Caco-2 (cell line): ENCODE measurements at regions not wholly inside any gene's neighbourhood (a gene's known extent, or its start where the extent isn't known, plus 50 kb on each side); places are given as distances from the start of the nearest gene placed in this dataset.

Source experiments
- BruUV-seq: library from RNA; stranded (reverse); fragments of 400-500 nt; replicated peaks from 2 replicates; lab custom pipeline; 2021; lab: Mats Ljungman, UMichigan
- CTCF ChIA-PET: fragments of 300-600 bp; sonication (Branson Sonifier 250); formaldehyde crosslinking; loops from one replicate; lab custom pipeline; 2022; ENCODE audit warnings: antibody characterized with exemption; lab: Charles Lee
- POLR2A ChIA-PET: fragments of 300-600 bp; sonication (Branson Sonifier 250); formaldehyde crosslinking; loops from one replicate; lab custom pipeline; 2022; ENCODE audit warnings: antibody characterized with exemption; lab: Charles Lee
- DNase-seq, 2 experiments: peaks; one replicate each; pipeline versions ENCODE4 v3.0.0 to v3.0.0-alpha.2; 2020 to 2022
- H3K27me3 ChIP-seq: replicated peaks from 2 replicates; pipeline ENCODE4 v1.6.0; 2011; ENCODE audit warnings: low read length; ENCODE audit not compliant: control insufficient read depth, insufficient read depth
- H3K36me3 ChIP-seq: 2 replicates; pipeline ENCODE4 v1.5.1; 2011; ENCODE audit warnings: low read length; ENCODE audit not compliant: control insufficient read depth, insufficient read depth
- H3K4me1 ChIP-seq: fragments of 250-450 bp; sonication (Bioruptor Pico); 2 replicates; pipeline ENCODE4 v1.5.1; 2020; ENCODE audit warnings: mild to moderate bottlenecking
- H3K4me3 ChIP-seq: 2 replicates; pipeline ENCODE4 v1.5.1; 2011; ENCODE audit warnings: low read depth, mild to moderate bottlenecking, control low read depth, low read length
- H3K9me3 ChIP-seq: fragments of 250-450 bp; sonication (Bioruptor Pico); 2 replicates; pipeline ENCODE4 v1.5.1; 2020; ENCODE audit warnings: mild to moderate bottlenecking, moderate library complexity
- H3K27ac Mint-ChIP-seq: one replicate; pipeline ENCODE4 v1.8.0; 2022; ENCODE audit warnings: mixed read lengths; ENCODE audit not compliant: unreplicated experiment
- H3K27me3 Mint-ChIP-seq: one replicate; pipeline ENCODE4 v1.8.0; 2022; ENCODE audit warnings: mixed read lengths; ENCODE audit not compliant: insufficient read depth, unreplicated experiment
- H3K36me3 Mint-ChIP-seq: one replicate; pipeline ENCODE4 v1.8.0; 2022; ENCODE audit warnings: mild to moderate bottlenecking, mixed read lengths; ENCODE audit not compliant: insufficient read depth, unreplicated experiment
- H3K4me1 Mint-ChIP-seq: one replicate; pipeline ENCODE4 v1.8.0; 2022; ENCODE audit warnings: low read depth, mixed read lengths; ENCODE audit not compliant: unreplicated experiment
- H3K4me3 Mint-ChIP-seq: one replicate; pipeline ENCODE4 v1.8.0; 2022; ENCODE audit warnings: mild to moderate bottlenecking, moderate library complexity, mixed read lengths; ENCODE audit not compliant: unreplicated experiment
- H3K9me3 Mint-ChIP-seq: one replicate; pipeline ENCODE4 v1.8.0; 2022; ENCODE audit warnings: mixed read lengths; ENCODE audit not compliant: unreplicated experiment
- intact Hi-C: fragments of 100-400 bp; cut with micrococcal nuclease; formaldehyde crosslinking; loops from one replicate; pipeline ENCODE4 v1.10.0; 2022; ENCODE audit not compliant: unreplicated experiment
- TF ChIP-seq, protein P1 (sequence below), 2 experiments: fragments of 200-600 bp in 1 of 2; IDR thresholded peaks; 1 replicate in 1 of 2; 2 replicates in 1 of 2; pipeline versions ENCODE4 v1.5.1 to v1.8.0; 2011 to 2022; ENCODE audit warnings: antibody characterized with exemption in 1 of 2, control low read depth in 1 of 2, inconsistent platforms in 1 of 2, low read depth in 1 of 2, low read length in 1 of 2, mild to moderate bottlenecking in 1 of 2, moderate library complexity in 1 of 2; ENCODE audit not compliant: insufficient read depth in 1 of 2, severe bottlenecking in 1 of 2, unreplicated experiment in 1 of 2

DNA sequence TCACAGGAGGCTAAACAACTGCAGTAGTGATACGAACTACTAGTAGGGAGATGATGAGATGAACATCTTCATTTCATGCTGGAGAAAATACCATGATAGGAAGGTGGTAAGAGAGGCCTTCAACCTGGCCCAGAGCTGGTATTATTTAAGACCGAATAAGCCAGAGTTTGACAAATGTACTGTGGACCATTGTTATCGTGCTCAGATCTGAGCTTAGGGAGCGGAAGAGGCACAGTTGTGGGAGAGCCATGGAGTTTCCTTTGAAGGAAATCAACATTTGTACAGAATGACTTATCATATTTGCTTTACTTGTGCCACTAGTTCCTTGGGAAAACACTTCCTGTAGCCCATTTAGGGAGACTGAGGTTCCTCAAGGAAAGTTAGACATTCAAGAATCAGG, 260.6 kb upstream of the TNP1 start:
- POLR2A ChIA-PET, result no interaction called here
- no peaks in the 10 kb centered on the region for H3K4me1 Mint-ChIP-seq
- no peaks in the 10 kb centered on the region for H3K9me3 Mint-ChIP-seq
- no peak overlapping the region for H3K27ac Mint-ChIP-seq
- Histone ChIP-seq H3K9me3 (no peaks in the 10 kb centered on the region), H3K4me1 (no peaks in the 10 kb centered on the region), H3K4me3 (no peak overlapping the region), H3K27me3 (no peaks in the 10 kb centered on the region; the same call in 1 of the 2 replicates), H3K36me3 (no peaks in the 10 kb centered on the region)
- TF ChIP-seq, protein P1, sequence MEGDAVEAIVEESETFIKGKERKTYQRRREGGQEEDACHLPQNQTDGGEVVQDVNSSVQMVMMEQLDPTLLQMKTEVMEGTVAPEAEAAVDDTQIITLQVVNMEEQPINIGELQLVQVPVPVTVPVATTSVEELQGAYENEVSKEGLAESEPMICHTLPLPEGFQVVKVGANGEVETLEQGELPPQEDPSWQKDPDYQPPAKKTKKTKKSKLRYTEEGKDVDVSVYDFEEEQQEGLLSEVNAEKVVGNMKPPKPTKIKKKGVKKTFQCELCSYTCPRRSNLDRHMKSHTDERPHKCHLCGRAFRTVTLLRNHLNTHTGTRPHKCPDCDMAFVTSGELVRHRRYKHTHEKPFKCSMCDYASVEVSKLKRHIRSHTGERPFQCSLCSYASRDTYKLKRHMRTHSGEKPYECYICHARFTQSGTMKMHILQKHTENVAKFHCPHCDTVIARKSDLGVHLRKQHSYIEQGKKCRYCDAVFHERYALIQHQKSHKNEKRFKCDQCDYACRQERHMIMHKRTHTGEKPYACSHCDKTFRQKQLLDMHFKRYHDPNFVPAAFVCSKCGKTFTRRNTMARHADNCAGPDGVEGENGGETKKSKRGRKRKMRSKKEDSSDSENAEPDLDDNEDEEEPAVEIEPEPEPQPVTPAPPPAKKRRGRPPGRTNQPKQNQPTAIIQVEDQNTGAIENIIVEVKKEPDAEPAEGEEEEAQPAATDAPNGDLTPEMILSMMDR (IDR thresholded peaks at IDR 0.05; ENCODE audit: insufficient read depth in 1 of 2, low read depth in 1 of 2, low read length in 1 of 2, severe bottlenecking in 1 of 2, unreplicated experiment in 1 of 2), result no peak
- CTCF ChIA-PET, result no interaction called here
- no peak for DNase-seq
- intact Hi-C loops, result no loop called here
- H3K4me3 Mint-ChIP-seq, result no peak overlapping the region
- peaks cover 16% of the 10 kb centered on the region for H3K27me3 Mint-ChIP-seq
- H3K36me3 Mint-ChIP-seq, result no peaks in the 10 kb centered on the region
- no TSS peak for BruUV-seq

DNA sequence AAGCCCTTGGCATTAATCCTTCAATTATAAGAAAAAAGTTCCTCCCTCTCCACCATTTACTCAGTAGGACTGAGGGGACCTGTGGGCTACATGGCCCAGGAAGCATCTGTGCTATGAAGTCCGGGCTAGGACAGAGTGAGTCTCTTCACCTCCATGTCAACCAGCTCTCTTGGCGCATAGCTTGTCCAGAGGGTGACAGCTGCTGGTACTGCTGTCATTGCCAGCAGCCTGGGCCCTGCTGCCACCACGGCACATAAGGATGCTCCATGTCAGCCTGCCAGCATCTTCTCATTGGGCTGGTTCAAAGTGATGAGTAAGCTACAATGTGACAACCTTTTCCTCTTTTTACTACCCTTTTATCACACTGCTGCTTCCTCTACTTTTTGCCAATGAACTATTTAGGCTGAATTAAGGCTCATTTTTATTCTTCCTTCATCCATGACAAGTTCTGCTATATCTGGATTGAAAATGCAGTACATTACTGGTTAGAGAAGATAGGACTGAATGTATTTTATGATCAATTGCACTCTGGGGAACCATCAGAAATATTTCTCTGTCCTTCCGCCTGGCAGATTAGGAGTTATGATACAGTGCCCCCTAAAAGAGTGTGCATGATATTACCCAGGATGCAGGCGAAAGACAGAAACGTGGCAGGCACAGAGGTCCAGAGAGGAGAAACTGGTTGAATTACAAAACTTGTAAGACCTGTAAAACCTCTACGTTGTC, 258.9 kb upstream of the TNP1 start:
- no peak overlapping the region for H3K4me3 Mint-ChIP-seq
- H3K4me1 Mint-ChIP-seq, result no peaks in the 10 kb centered on the region
- TF ChIP-seq, protein P1 (IDR thresholded peaks at IDR 0.05; ENCODE audit: insufficient read depth in 1 of 2, low read depth in 1 of 2, low read length in 1 of 2, severe bottlenecking in 1 of 2, unreplicated experiment in 1 of 2), result no peak
- Histone ChIP-seq H3K4me3 (no peak overlapping the region), H3K9me3 (no peaks in the 10 kb centered on the region), H3K4me1 (no peaks in the 10 kb centered on the region), H3K27me3 (no peaks in the 10 kb centered on the region; the same call in 1 of the 2 replicates), H3K36me3 (no peaks in the 10 kb centered on the region)
- H3K36me3 Mint-ChIP-seq, result no peaks in the 10 kb centered on the region
- intact Hi-C loops, result no loop called here
- peaks cover 9% of the 10 kb centered on the region for H3K27me3 Mint-ChIP-seq
- BruUV-seq, result no TSS peak
- H3K27ac Mint-ChIP-seq, result no peak overlapping the region
- ChIA-PET POLR2A (no interaction called here), CTCF (no interaction called here)
- no peak for DNase-seq
- no peaks in the 10 kb centered on the region for H3K9me3 Mint-ChIP-seq

DNA sequence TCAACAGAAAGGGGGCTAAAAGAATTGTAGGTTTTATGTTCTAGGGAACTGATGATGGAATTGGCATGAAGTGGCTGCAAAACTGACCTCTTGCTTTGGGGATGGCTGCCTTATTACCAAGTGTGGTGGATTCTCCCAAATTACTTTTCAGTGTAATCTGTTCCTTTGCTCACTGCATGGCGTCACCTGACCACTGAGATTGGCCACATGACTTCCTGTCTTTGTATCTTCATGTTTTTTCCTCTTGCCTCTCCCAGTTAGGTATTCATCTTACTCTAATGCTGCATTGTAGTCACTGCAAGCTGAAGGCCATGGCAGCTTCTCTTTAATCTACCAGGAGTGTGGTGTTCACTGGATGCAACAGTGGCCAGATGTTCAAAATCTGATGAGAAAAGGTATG, 257.7 kb upstream of the TNP1 start:
- no peaks in the 10 kb centered on the region for H3K9me3 ChIP-seq
- no peaks in the 10 kb centered on the region; the same call in 1 of the 2 replicates for H3K27me3 ChIP-seq
- peaks cover 5% of the 10 kb centered on the region for H3K27me3 Mint-ChIP-seq
- no peaks in the 10 kb centered on the region for H3K4me1 ChIP-seq
- H3K27ac Mint-ChIP-seq, result no peak overlapping the region
- no TSS peak for BruUV-seq
- no peak overlapping the region for H3K4me3 ChIP-seq
- no peaks in the 10 kb centered on the region for H3K9me3 Mint-ChIP-seq
- H3K4me3 Mint-ChIP-seq, result no peak overlapping the region
- TF ChIP-seq, protein P1 (IDR thresholded peaks at IDR 0.05; ENCODE audit: insufficient read depth in 1 of 2, low read depth in 1 of 2, low read length in 1 of 2, severe bottlenecking in 1 of 2, unreplicated experiment in 1 of 2), result no peak
- DNase-seq, result no peak
- ChIA-PET CTCF (no interaction called here), POLR2A (no interaction called here)
- intact Hi-C loops, result no loop called here
- no peaks in the 10 kb centered on the region for H3K4me1 Mint-ChIP-seq
- no peaks in the 10 kb centered on the region for H3K36me3 Mint-ChIP-seq
- H3K36me3 ChIP-seq, result no peaks in the 10 kb centered on the region
